ENCODE measurements at regions not wholly inside any gene's neighbourhood (a gene's known extent, or its start where the extent isn't known, plus 50 kb on each side); places are given as distances from the start of the nearest gene placed in this dataset.
"Not testable (repeated sequence)": the region's sequence is repeated elsewhere in the genome, so short reads cannot be mapped to it uniquely, and the experiment has no call there.

DNA sequence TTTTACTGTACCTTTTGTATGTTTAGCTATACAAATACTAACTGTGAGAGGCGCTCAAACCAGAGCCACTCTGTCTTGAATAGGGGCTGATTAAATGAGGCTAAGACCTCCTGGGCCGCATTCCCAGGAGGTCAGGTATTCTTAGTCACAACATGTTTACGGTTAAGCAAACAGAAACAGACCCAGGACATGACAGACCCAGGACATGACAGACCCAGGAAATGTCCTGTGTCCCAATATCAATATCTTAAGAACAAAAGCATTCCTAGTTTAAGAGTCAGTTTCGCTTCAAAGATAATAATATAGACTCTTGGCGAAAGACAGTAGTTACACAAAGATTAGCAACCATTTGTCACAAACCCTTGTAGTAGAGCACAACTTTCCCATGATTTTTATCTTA lies 304.5 kb downstream of the CCSER2 start:
- DNase-seq (ENCODE audit: low spot score), result no peak

- DNase-seq (ENCODE audit: low spot score), result no peak
Observed at GRCh38 chr10:84634636-84635035, 306.2 kb downstream of the CCSER2 start.

DNA sequence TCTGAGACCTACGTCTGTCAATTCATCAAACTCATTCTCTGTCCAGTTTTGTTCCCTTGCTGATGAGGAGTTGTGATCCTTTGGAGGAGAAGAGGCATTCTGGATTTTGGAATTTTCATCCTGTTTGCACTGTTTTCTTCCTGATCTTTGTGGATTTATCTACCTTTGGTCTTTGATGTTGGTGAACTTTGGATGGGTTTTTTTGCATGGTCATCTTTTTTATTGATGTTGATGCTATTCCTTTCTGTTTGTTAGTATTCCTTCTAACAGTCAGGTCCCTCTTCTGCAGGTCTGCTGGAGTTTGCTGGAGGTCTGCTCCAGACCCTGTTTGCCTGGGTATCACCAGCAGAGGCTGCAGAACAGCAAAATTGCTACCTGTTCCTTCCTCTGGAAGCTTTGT lies 322.2 kb downstream of the CCSER2 start:
- DNase-seq (ENCODE audit: low spot score), result not testable (repeated sequence)

DNA sequence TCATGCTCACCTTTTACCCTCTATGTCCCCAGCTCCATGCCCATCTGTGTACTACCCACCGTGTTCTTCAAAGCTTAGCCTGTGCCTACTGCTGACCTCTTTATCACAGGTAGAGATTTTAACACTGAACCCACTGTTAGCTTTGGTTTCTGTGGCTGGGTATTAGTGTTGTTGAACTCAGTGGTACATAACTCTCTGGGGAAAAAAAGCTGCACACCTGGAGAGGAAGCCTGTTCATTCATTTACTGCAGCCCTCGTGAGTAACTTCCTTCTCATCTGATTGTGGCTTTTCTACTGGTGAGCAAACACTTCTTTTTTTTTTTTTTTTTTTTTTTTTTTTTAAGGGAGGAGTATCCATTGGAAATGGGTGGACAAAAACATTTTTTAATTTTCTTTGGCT lies 326.3 kb downstream of the CCSER2 start:
- no peak for DNase-seq (ENCODE audit: low spot score)

GRCh38 chr10:84659027-84659426 lies 330.6 kb downstream of the CCSER2 start:
- no peak for DNase-seq (ENCODE audit: low spot score)

DNA sequence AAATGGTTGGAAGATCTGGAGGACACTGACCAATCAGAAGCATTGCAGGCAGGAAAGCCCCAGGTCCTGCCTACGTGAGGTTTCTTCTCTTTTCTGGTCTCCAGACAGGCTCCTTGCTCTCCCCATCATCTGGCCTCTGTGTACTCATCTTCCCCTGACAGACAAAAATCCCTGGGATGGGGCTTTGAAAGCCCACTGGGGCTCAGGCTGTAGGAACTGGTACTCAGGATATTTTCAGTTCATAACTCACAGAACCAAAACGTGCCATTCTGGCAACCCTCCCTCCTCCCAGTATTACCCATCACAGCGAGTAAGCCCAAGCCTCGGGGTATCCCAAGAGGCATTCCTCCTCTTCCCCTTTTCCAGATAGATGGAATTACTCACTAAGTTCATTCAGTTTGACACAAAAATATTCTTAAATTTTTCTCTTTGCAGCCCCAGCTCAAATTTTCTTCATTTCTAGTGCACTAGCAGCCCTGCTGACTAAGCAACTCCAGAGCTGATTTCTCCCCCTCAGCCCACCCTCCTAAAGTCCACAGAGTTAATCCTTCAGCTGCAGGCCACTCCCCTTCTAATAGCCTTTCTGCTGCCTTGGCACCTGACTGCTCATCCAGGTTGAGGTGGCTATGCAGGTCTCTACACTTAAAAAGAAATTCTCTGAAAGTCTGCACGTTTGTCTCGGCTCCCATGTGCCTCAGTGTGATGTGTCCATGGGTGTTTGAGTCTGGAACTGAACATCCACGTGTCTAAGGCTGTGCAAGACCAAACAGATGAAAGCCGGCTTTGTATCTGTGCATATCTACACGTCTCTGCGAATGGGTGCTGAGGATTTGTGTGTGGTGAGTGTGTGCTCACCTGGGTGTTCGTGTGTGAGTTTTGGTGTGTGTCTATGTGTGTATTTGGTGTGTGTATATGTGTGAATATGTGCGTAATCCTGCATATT lies 331.4 kb downstream of the CCSER2 start:
- no peak for DNase-seq (ENCODE audit: low spot score)

DNA sequence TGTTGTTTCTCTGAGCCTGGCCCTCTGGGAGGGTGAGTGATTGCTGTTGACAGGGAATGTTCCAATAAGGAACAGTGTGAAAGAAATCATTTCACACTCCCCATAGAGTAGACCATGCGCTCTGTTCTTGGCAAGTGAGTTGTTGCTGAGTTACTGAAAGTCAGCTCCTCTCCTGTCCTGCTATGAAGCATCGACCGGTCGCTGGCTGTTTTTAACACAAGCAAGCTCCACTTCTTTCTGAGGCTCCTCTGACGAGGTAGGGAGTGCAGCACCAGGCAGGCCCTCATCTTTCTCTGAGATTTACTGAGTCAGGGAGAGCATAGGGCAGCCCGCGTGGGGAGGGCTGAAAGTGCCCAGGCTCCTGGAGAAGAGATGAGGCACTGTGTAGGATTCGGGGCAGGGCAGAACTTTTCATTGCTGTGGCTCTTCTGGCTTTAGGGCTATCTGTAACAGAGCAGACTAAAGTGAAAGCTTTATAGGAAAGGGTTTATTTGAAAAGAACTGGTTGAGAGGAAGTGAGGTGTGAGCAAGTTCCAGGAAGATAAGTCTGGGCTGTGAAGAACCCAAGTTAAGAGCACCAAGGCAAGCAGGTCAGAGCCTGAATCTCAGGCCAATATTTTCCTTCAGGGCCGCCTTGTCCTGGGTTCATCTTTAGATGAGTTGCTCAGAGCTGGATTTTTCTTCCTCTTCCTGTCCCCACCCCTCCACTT lies 332.2 kb downstream of the CCSER2 start:
- no peak for DNase-seq (ENCODE audit: low spot score)

DNA sequence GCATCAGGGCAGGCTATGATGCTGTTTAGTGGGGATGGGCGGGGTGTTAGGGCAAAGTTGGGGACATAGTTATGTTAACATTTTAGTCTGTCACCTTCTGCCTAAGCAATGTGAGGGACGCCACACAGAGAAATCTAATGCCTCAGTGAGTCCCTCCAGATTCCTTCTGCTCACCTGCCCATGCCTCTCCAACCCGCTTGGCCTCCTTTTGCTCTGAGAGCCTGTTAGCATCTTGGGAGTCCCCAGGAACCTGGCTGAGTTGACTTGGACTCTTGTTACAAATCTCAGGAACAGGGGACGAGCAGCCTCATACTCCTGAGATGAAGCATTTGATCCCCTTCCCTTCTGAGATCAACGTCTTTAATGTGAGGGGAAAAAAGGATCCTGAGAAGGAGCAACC lies 336.8 kb downstream of the CCSER2 start:
- DNase-seq (ENCODE audit: low spot score), result no peak

DNA sequence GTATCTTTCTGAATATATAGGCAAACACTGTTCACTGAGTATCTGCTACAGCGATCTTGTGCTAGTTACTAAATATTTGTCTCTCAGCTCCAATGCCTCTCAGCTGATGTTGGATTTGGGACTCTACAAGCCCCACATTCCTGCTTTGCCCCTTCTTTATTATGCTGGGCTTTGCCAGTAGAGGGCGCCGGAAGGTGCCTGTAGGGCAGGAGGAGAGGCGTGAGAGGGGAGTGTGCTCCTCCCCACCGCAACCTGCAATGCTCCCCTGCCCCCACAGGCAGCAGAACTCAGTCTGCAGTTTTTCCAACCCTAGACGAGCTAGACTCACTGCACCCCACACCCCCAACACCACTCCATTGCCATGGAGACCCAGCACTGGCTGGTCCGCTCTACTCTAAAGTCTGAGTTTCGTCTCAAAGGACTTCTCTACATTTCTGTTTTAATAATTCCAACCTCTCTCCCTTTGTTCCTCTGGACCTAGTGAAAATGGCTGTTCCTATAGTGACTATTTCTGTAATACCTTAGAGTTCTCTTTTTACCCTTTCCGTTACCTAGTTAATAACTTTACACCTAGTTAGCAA lies 337.6 kb downstream of the CCSER2 start:
- no peak for DNase-seq (ENCODE audit: low spot score)

- DNase-seq (ENCODE audit: low spot score), result no peak
Observed at GRCh38 chr10:84668186-84668763, 339.9 kb downstream of the CCSER2 start.

DNA sequence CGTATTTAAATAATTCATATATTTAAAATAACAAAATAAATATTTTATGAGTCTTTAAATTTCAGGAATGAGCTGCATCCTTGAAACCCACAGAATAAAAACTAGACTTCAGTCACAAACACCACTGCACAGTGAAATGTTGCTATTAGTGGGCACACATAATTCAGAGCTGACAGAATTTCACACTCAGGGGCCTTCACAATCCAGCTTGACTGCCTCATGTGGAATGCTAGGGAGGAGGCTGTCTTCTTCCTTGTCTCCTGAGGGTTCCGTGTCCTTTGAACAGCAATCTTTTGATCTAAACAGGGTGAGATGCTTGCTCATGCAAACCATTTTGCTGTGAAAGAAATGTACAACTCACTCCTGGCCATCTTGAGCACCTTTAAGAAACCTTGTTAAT lies 346.7 kb downstream of the CCSER2 start:
- DNase-seq (ENCODE audit: low spot score), result no peak

DNA sequence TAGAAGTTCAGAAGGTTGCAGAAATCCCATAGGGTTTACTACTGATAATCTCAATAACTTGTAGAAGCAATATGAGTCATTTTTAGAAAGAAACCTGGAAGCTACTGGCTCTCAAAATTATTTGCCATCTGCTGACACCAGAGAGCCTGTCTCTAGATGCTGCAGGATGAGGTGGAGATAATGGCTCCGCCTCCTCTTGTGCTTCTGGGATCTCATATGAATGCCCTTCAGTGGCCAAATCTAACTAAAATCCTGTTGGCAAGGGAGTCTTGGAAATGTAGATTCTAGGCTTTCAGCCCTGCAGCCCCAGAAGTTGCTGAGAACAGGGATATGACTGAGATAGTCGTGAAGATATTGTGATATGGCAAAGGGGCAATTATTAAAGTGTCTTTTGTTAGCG lies 348.1 kb downstream of the CCSER2 start:
- no peak for DNase-seq (ENCODE audit: low spot score)

GRCh38 chr10:84681781-84682180 lies 353.4 kb downstream of the CCSER2 start:
- DNase-seq (ENCODE audit: low spot score), result no peak

- no peak for DNase-seq (ENCODE audit: low spot score)
Observed at GRCh38 chr10:84683550-84683949, 355.2 kb downstream of the CCSER2 start.

DNA sequence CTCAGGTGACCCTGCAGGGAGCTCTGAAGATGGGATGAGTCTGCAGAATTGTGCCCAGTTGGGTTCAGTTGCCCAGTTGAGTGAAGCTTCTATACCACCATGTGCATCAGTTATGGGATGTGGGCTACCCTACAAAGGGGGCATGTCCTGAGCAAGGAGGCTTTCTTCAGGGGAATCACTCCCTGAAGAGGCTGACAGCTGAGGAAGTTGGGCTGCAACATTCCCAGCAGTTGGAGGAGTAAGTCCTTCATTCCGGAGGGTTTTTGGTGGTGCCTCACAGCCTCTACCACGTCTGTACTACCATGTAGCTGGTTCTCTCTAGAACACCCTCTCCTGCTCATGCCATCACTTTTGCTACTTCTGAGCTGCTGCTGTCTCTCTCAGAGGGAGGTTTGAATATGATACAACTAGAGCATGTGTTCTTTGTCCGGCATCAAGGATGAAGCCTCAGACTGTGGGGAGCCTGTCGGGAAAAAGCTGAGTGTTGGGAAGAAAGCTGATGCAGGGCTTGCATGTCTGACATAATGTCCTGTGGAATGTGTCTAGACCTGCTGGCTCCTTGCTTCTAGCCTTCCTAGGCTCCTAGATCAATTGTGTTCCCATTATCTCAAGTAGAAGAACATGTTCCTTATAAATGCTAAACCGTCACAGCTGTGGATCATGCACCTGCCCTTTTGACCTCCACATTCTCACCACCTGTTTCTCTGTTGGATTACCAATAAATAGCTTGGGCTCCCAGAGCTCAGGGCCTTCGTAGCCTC lies 355.8 kb downstream of the CCSER2 start:
- no peak for DNase-seq (ENCODE audit: low spot score)

DNA sequence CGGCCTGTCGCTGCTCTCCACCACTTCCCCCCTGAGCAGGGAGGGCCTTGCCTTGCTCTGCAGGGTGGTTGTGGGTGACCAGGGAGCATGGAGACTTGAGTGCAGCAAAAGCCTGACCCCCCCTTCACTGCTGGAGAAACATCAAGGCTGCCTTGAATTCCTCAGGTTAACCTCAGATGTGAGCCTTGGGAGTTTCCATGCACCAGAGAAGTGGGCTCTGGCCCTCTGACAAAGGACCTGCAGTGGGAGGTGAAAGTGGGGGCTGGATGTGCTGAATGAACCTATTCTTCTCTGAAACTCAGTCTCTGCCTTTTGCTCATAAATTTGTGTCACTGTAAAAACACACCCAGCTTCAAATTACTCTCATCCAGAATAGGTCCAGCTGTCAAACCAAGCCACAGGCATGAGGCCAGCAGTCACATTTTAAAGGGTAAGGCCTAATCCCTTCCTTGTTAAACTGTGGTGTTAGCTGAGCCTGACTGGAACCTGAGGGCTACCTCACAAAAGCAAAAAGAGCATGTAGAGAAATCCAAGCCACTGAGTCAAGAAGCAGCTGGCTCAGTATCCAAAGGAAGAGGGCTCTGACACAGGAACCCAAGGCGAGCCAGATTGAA lies 356.8 kb downstream of the CCSER2 start:
- DNase-seq (ENCODE audit: low spot score), result no peak

GRCh38 chr10:84693006-84693405 lies 364.6 kb downstream of the CCSER2 start:
- no peak for DNase-seq (ENCODE audit: low spot score)

DNA sequence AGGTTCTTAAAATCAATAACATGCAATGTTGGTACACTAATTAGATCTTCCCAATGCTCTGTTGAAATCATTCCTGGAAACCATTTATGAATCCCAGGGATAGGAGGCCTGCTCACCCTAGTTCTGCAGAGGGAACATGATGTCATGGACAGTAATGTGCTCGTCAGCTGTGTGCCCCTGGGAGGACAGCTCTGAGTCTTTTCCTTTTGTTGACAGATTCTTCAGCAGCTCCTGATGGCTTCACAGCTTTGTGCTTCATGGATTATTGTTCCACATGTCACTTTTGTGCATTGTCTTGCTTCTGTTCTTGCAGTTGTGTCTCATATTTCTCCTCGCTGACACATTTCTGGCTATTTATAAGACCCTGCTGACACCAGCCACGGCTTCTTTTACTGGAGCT lies 367.5 kb downstream of the CCSER2 start:
- no peak for DNase-seq (ENCODE audit: low spot score)

DNA sequence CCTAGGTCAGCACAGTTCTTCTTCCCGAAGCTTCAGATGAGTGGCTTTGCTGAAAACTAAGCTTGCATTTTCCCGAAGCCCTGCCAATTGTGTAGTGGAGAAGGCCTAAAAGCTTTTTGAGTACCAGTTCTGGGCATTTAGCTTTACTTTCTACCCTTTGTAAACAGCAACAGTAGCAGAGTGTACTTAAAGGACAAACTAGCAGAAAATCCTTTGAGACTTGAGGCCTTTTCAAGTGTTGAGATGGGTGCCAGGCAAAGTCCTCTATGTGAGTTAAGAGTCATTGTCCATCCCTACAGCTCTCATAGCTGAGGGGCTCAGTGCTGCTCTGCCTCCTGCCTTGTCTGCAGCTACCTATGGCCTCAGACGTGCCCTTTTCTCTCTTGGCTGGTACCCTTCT lies 368.2 kb downstream of the CCSER2 start:
- DNase-seq (ENCODE audit: low spot score), result no peak

DNA sequence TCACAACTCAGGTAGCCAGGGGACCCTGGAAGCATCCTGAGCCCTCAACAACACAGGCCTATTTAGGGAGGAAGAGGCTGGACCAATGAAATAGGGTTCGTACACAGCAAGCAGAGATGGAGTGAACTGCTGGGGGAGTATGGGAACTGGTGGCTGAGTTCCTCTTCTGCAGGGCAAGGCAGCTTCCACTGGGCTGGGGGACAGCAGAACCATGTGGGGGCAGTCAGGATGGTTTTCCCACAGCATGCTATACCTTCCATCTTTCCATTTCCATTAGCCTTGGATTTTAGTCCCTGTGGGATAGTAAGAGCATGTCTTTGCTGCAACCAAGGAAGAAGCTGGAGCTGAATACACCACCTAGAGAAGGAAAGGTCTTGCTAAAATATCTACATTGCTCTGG lies 370.6 kb downstream of the CCSER2 start:
- DNase-seq (ENCODE audit: low spot score), result no peak

- DNase-seq (ENCODE audit: low spot score), result no peak
Observed at GRCh38 chr10:84700668-84701369, 372.4 kb downstream of the CCSER2 start.
